Glomerular visceral epithelial cell (primary cell): ENCODE measurements at regions not wholly inside any gene's neighbourhood (a gene's known extent, or its start where the extent isn't known, plus 50 kb on each side); places are given as distances from the start of the nearest gene placed in this dataset.
A peak's percentile ranks its signal among the peaks of the same experiment; 100 is the strongest.

ENCODE experiments used
- DNase-seq: peaks from one replicate; pipeline ENCODE4 v3.0.0-alpha.2; 2016; ENCODE audit errors: extremely low spot score

GRCh38 chr5:79871364-79872120 lies 119.5 kb downstream of the MTX3 start:
- DNase-seq = no peak

GRCh38 chr5:79868163-79868670 lies 122.8 kb downstream of the MTX3 start:
- DNase-seq = no peak

GRCh38 chr5:79865579-79865978 lies 125.5 kb downstream of the MTX3 start:
- no peak for DNase-seq

- DNase-seq = no peak
Measured at GRCh38 chr5:79864364-79864763, 126.7 kb downstream of the MTX3 start.

- no peak for DNase-seq
Measured at GRCh38 chr5:79859588-79859987, 131.5 kb downstream of the MTX3 start.

GRCh38 chr5:79858410-79858723 lies 132.7 kb downstream of the MTX3 start:
- DNase-seq = no peak

GRCh38 chr5:79857714-79858409 lies 133.2 kb downstream of the MTX3 start:
- DNase-seq = peak; percentile 68

- no peak for DNase-seq
Measured at GRCh38 chr5:79856456-79857055, 134.5 kb downstream of the MTX3 start.

- DNase-seq = peak; percentile 25
Measured at GRCh38 chr5:79853676-79854418, 137.2 kb downstream of the MTX3 start.

- DNase-seq = no peak
Measured at GRCh38 chr5:79853028-79853427, 138.0 kb downstream of the MTX3 start.

- no peak for DNase-seq
Measured at GRCh38 chr5:79851391-79851863, 139.6 kb downstream of the MTX3 start.

GRCh38 chr5:79850941-79851340 lies 140.1 kb downstream of the MTX3 start:
- no peak for DNase-seq

GRCh38 chr5:79850316-79850822 lies 140.7 kb downstream of the MTX3 start:
- DNase-seq = no peak

GRCh38 chr5:79849486-79850315 lies 141.4 kb downstream of the MTX3 start:
- DNase-seq = no peak
